ENCODE measurements at regions not wholly inside any gene's neighbourhood (a gene's known extent, or its start where the extent isn't known, plus 50 kb on each side); places are given as distances from the start of the nearest gene placed in this dataset.
"Not testable (repeated sequence)": the region's sequence is repeated elsewhere in the genome, so short reads cannot be mapped to it uniquely, and the experiment has no call there.

GRCh38 chr3:75320369-75320768 lies 343.8 kb upstream of the FRG2C start:
- Mint-ChIP-seq H3K27ac (ENCODE audit: unreplicated experiment) (no peak overlapping the region), H3K9me3 (ENCODE audit: unreplicated experiment) (no peaks in the 10 kb centered on the region), H3K4me3 (ENCODE audit: unreplicated experiment) (peak overlapping the region; percentile 11), H3K27me3 (ENCODE audit: unreplicated experiment) (peaks cover 6% of the 10 kb centered on the region), H3K4me1 (ENCODE audit: unreplicated experiment) (peaks cover 54% of the 10 kb centered on the region), H3K36me3 (ENCODE audit: low read depth, unreplicated experiment) (peaks cover 38% of the 10 kb centered on the region)
- TF ChIP-seq, protein P1, sequence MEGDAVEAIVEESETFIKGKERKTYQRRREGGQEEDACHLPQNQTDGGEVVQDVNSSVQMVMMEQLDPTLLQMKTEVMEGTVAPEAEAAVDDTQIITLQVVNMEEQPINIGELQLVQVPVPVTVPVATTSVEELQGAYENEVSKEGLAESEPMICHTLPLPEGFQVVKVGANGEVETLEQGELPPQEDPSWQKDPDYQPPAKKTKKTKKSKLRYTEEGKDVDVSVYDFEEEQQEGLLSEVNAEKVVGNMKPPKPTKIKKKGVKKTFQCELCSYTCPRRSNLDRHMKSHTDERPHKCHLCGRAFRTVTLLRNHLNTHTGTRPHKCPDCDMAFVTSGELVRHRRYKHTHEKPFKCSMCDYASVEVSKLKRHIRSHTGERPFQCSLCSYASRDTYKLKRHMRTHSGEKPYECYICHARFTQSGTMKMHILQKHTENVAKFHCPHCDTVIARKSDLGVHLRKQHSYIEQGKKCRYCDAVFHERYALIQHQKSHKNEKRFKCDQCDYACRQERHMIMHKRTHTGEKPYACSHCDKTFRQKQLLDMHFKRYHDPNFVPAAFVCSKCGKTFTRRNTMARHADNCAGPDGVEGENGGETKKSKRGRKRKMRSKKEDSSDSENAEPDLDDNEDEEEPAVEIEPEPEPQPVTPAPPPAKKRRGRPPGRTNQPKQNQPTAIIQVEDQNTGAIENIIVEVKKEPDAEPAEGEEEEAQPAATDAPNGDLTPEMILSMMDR (IDR thresholded peaks at IDR 0.05; ENCODE audit: unreplicated experiment), result no peak
- no peak for DNase-seq (ENCODE audit: low spot score)

DNA sequence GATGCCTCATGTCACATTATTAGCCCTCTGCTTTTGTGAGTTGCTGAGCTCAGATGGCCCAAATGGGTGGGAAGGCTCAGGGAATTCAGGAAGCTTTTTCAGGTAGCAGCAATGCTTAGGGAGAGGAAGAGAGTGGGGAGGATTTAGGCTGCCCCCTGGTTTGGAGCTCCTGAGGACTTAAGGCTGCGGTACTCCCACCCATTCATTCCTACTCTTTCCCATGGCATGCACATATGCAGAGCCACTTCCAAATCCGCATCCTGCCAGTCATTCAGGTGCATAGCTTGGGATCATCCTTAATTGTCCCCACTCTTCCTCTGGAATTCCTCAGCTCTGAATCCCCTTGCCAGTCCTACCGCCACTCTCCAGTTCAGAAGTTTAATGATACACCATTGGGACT lies 343.1 kb upstream of the FRG2C start:
- no peaks in the 10 kb centered on the region for H3K9me3 Mint-ChIP-seq (ENCODE audit: unreplicated experiment)
- H3K36me3 Mint-ChIP-seq (ENCODE audit: low read depth, unreplicated experiment), result peaks cover 34% of the 10 kb centered on the region
- DNase-seq (ENCODE audit: low spot score), result no peak
- H3K4me1 Mint-ChIP-seq (ENCODE audit: unreplicated experiment), result peaks cover 54% of the 10 kb centered on the region
- peak overlapping the region; percentile 75 for H3K4me3 Mint-ChIP-seq (ENCODE audit: unreplicated experiment)
- H3K27me3 Mint-ChIP-seq (ENCODE audit: unreplicated experiment), result peaks cover 5% of the 10 kb centered on the region
- TF ChIP-seq, protein P1 (IDR thresholded peaks at IDR 0.05; ENCODE audit: unreplicated experiment), result no peak
- H3K27ac Mint-ChIP-seq (ENCODE audit: unreplicated experiment), result no peak overlapping the region

GRCh38 chr3:75323936-75324335 lies 340.2 kb upstream of the FRG2C start:
- Mint-ChIP-seq H3K4me1 (ENCODE audit: unreplicated experiment) (peaks cover 55% of the 10 kb centered on the region), H3K27me3 (ENCODE audit: unreplicated experiment) (peaks cover 10% of the 10 kb centered on the region), H3K36me3 (ENCODE audit: low read depth, unreplicated experiment) (peaks cover 29% of the 10 kb centered on the region)
- not testable (repeated sequence) for H3K9me3 Mint-ChIP-seq (ENCODE audit: unreplicated experiment); H3K27ac Mint-ChIP-seq (ENCODE audit: unreplicated experiment); DNase-seq (ENCODE audit: low spot score); H3K4me3 Mint-ChIP-seq (ENCODE audit: unreplicated experiment)

DNA sequence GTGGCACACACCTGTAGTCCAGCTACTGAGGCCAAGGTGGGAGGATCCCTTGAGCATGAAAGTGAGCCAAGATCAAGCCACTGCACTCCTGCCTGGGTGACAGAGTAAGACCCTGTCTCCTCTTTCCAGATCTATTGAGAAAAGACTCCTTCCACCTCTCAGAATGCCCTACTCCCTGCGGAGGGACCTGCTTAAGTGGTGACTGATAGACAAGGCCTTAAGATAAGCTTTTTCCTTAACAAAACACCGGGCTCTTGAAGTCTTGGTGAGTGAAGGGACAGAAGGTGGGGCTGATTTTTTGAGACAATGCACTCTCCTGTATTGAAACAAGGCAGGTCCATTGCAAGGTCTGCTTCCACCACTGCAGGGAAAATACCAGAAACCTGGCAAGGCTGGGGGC lies 338.4 kb upstream of the FRG2C start:
- Mint-ChIP-seq H3K27me3 (ENCODE audit: unreplicated experiment) (peaks cover 10% of the 10 kb centered on the region), H3K36me3 (ENCODE audit: low read depth, unreplicated experiment) (peaks cover 29% of the 10 kb centered on the region), H3K27ac (ENCODE audit: unreplicated experiment) (peak overlapping the region; percentile 9), H3K9me3 (ENCODE audit: unreplicated experiment) (no peaks in the 10 kb centered on the region), H3K4me3 (ENCODE audit: unreplicated experiment) (no peak overlapping the region), H3K4me1 (ENCODE audit: unreplicated experiment) (peaks cover 56% of the 10 kb centered on the region)
- TF ChIP-seq, protein P1 (IDR thresholded peaks at IDR 0.05; ENCODE audit: unreplicated experiment), result no peak
- DNase-seq (ENCODE audit: low spot score), result no peak

GRCh38 chr3:75327453-75327852 lies 336.7 kb upstream of the FRG2C start:
- Mint-ChIP-seq H3K4me1 (ENCODE audit: unreplicated experiment) (peaks cover 43% of the 10 kb centered on the region), H3K27me3 (ENCODE audit: unreplicated experiment) (peaks cover 10% of the 10 kb centered on the region), H3K9me3 (ENCODE audit: unreplicated experiment) (no peaks in the 10 kb centered on the region), H3K36me3 (ENCODE audit: low read depth, unreplicated experiment) (peaks cover 15% of the 10 kb centered on the region), H3K27ac (ENCODE audit: unreplicated experiment) (no peak overlapping the region), H3K4me3 (ENCODE audit: unreplicated experiment) (no peak overlapping the region)
- TF ChIP-seq, protein P1 (IDR thresholded peaks at IDR 0.05; ENCODE audit: unreplicated experiment), result no peak
- no peak for DNase-seq (ENCODE audit: low spot score)

Measured in endothelial cell (in vitro differentiated cells).